ENCODE measurements at regions not wholly inside any gene's neighbourhood (a gene's known extent, or its start where the extent isn't known, plus 50 kb on each side); places are given as distances from the start of the nearest gene placed in this dataset.
"Not testable (repeated sequence)": the region's sequence is repeated elsewhere in the genome, so short reads cannot be mapped to it uniquely, and the experiment has no call there.

GRCh38 chr6:60574723-60575122 lies 1711.3 kb downstream of the KHDRBS2 start:
- BruUV-seq (replicated peaks); H3K79me2 ChIP-seq (ENCODE audit: control insufficient read depth, insufficient read depth, low read length); DNase-seq (ENCODE audit: extremely low read depth in 1 of 4, low spot score in 3 of 4); intact Hi-C loops (cut with micrococcal nuclease); H3K9ac ChIP-seq (ENCODE audit: insufficient read depth in 1 of 2, low read depth in 2 of 2, low read length in 2 of 2); H3K27ac ChIP-seq (ENCODE audit: extremely low read depth, low read depth, low read length); H3K4me2 ChIP-seq (ENCODE audit: insufficient read depth, low read length); FAIRE-seq; POLR2A ChIA-PET; H4K20me1 ChIP-seq (replicated peaks; ENCODE audit: control insufficient read depth, insufficient read depth, low read length); H2AFZ ChIP-seq (ENCODE audit: low read depth, low read length); H3K9me1 ChIP-seq (ENCODE audit: control insufficient read depth, insufficient read depth, low read length); ATAC-seq; H3K9me3 ChIP-seq (replicated peaks; ENCODE audit: control insufficient read depth, insufficient read depth, low read depth, low read length); H3K36me3 ChIP-seq (ENCODE audit: control insufficient read depth, insufficient read depth, low read length); H3K4me1 ChIP-seq (replicated peaks in 1 of 2; ENCODE audit: control insufficient read depth in 2 of 2, insufficient read depth in 2 of 2, low read length in 2 of 2); H3K27me3 ChIP-seq (ENCODE audit: control insufficient read depth in 2 of 2, insufficient read depth in 2 of 2, low read length in 2 of 2); H3K4me3 ChIP-seq; in situ Hi-C loops (cut with MboI); CTCF ChIA-PET (ENCODE audit: low intra/inter-chr PET ratio): not testable (repeated sequence)
- 0% methylated on average over 2 of the region's 3 CpGs for WGBS (ENCODE audit: insufficient coverage, low coverage, missing lambda C conversion rate)
- TF ChIP-seq TFE3 (CRISPR knock-in tag; IDR thresholded peaks at IDR 0.05), result peak; percentile 55; the same call in 1 of the 2 replicates

GRCh38 chr6:60572607-60573006 lies 1713.4 kb downstream of the KHDRBS2 start:
- intact Hi-C loops (cut with micrococcal nuclease); H3K36me3 ChIP-seq (ENCODE audit: control insufficient read depth, insufficient read depth, low read length); DNase-seq (ENCODE audit: extremely low read depth in 1 of 4, low spot score in 3 of 4); in situ Hi-C loops (cut with MboI); H3K9me1 ChIP-seq (ENCODE audit: control insufficient read depth, insufficient read depth, low read length); H3K4me3 ChIP-seq; H2AFZ ChIP-seq (ENCODE audit: low read depth, low read length); H3K79me2 ChIP-seq (ENCODE audit: control insufficient read depth, insufficient read depth, low read length); ATAC-seq; BruUV-seq (replicated peaks); H3K9me3 ChIP-seq (replicated peaks; ENCODE audit: control insufficient read depth, insufficient read depth, low read depth, low read length); CTCF ChIA-PET (ENCODE audit: low intra/inter-chr PET ratio); H3K4me1 ChIP-seq (replicated peaks in 1 of 2; ENCODE audit: control insufficient read depth in 2 of 2, insufficient read depth in 2 of 2, low read length in 2 of 2); H3K4me2 ChIP-seq (ENCODE audit: insufficient read depth, low read length); H3K27ac ChIP-seq (ENCODE audit: extremely low read depth, low read depth, low read length); FAIRE-seq; POLR2A ChIA-PET; H3K27me3 ChIP-seq (ENCODE audit: control insufficient read depth in 2 of 2, insufficient read depth in 2 of 2, low read length in 2 of 2); H4K20me1 ChIP-seq (replicated peaks; ENCODE audit: control insufficient read depth, insufficient read depth, low read length); H3K9ac ChIP-seq (ENCODE audit: insufficient read depth in 1 of 2, low read depth in 2 of 2, low read length in 2 of 2): not testable (repeated sequence)
- whole genome bisulfite sequencing (ENCODE audit: insufficient coverage, low coverage, missing lambda C conversion rate), result 0% methylated on average over 1 of the region's 1 CpG

GRCh38 chr6:60571293-60572016 lies 1714.6 kb downstream of the KHDRBS2 start:
- H2AFZ ChIP-seq (ENCODE audit: low read depth, low read length); FAIRE-seq; H4K20me1 ChIP-seq (replicated peaks; ENCODE audit: control insufficient read depth, insufficient read depth, low read length); H3K9me1 ChIP-seq (ENCODE audit: control insufficient read depth, insufficient read depth, low read length); H3K4me1 ChIP-seq (replicated peaks in 1 of 2; ENCODE audit: control insufficient read depth in 2 of 2, insufficient read depth in 2 of 2, low read length in 2 of 2); ATAC-seq; H3K36me3 ChIP-seq (ENCODE audit: control insufficient read depth, insufficient read depth, low read length); H3K9me3 ChIP-seq (replicated peaks; ENCODE audit: control insufficient read depth, insufficient read depth, low read depth, low read length); H3K4me2 ChIP-seq (ENCODE audit: insufficient read depth, low read length); BruUV-seq (replicated peaks); H3K4me3 ChIP-seq; DNase-seq (ENCODE audit: extremely low read depth in 1 of 4, low spot score in 3 of 4); H3K27me3 ChIP-seq (ENCODE audit: control insufficient read depth in 2 of 2, insufficient read depth in 2 of 2, low read length in 2 of 2); H3K27ac ChIP-seq (ENCODE audit: extremely low read depth, low read depth, low read length); H3K9ac ChIP-seq (ENCODE audit: insufficient read depth in 1 of 2, low read depth in 2 of 2, low read length in 2 of 2); intact Hi-C loops (cut with micrococcal nuclease); in situ Hi-C loops (cut with MboI); POLR2A ChIA-PET; H3K79me2 ChIP-seq (ENCODE audit: control insufficient read depth, insufficient read depth, low read length); CTCF ChIA-PET (ENCODE audit: low intra/inter-chr PET ratio): not testable (repeated sequence)
- WGBS (ENCODE audit: insufficient coverage, low coverage, missing lambda C conversion rate), result 0% methylated on average over 5 of the region's 6 CpGs

Measured in K562 (cell line).